PC-9 (cell line): ENCODE measurements at regions not wholly inside any gene's neighbourhood (a gene's known extent, or its start where the extent isn't known, plus 50 kb on each side); places are given as distances from the start of the nearest gene placed in this dataset.

Experiments used
- EZH2 ChIP-seq: fragments of 200-600 bp; sonication (generic); IDR thresholded peaks from 2 replicates; pipeline ENCODE4 v1.8.0; 2017; ENCODE audit warnings: antibody characterized with exemption, low read depth
- TF ChIP-seq, protein P1 (sequence below): fragments of 200-600 bp; sonication (generic); conservative IDR thresholded peaks from 2 replicates; pipeline ENCODE4 v1.6.1; 2017; ENCODE audit warnings: mixed run types, antibody characterized with exemption, mild to moderate bottlenecking, moderate library complexity

- TF ChIP-seq, protein P1, sequence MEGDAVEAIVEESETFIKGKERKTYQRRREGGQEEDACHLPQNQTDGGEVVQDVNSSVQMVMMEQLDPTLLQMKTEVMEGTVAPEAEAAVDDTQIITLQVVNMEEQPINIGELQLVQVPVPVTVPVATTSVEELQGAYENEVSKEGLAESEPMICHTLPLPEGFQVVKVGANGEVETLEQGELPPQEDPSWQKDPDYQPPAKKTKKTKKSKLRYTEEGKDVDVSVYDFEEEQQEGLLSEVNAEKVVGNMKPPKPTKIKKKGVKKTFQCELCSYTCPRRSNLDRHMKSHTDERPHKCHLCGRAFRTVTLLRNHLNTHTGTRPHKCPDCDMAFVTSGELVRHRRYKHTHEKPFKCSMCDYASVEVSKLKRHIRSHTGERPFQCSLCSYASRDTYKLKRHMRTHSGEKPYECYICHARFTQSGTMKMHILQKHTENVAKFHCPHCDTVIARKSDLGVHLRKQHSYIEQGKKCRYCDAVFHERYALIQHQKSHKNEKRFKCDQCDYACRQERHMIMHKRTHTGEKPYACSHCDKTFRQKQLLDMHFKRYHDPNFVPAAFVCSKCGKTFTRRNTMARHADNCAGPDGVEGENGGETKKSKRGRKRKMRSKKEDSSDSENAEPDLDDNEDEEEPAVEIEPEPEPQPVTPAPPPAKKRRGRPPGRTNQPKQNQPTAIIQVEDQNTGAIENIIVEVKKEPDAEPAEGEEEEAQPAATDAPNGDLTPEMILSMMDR, result no peak
- TF ChIP-seq EZH2, result no peak
These were observed 315.9 kb downstream of the RNF144A start for GRCh38 chr2:7233126-7233525.
